GM11168 (cell line): ENCODE measurements at regions not wholly inside any gene's neighbourhood (a gene's known extent, or its start where the extent isn't known, plus 50 kb on each side); places are given as distances from the start of the nearest gene placed in this dataset.
"Not testable (repeated sequence)": the region's sequence is repeated elsewhere in the genome, so short reads cannot be mapped to it uniquely, and the experiment has no call there.

ENCODE experiments used
- in situ Hi-C: fragments of 300-500 bp; cut with MboI; formaldehyde crosslinking; loops from one replicate; pipeline ENCODE4 v1.12.0; 2022; ENCODE audit warnings: low sequenced_read_pairs; ENCODE audit not compliant: unreplicated experiment

GRCh38 chr12:126247936-126248335, 1182.7 kb downstream of the AACS start:
- in situ Hi-C loops: no loop called here

GRCh38 chr12:126248871-126249403, 1183.7 kb downstream of the AACS start:
- in situ Hi-C loops: no loop called here

- in situ Hi-C loops: no loop called here
Observed at GRCh38 chr12:126258190-126258589, 1193.0 kb downstream of the AACS start.

- in situ Hi-C loops: no loop called here
Observed at GRCh38 chr12:126262829-126263228, 1197.6 kb downstream of the AACS start.

- in situ Hi-C loops: no loop called here
Observed at GRCh38 chr12:126268222-126268621, 1203.0 kb downstream of the AACS start.

GRCh38 chr12:126271159-126271558, 1205.9 kb downstream of the AACS start:
- in situ Hi-C loops: no loop called here

GRCh38 chr12:126282691-126283090, 1217.5 kb downstream of the AACS start:
- in situ Hi-C loops: no loop called here

GRCh38 chr12:126286203-126286602, 1221.0 kb downstream of the AACS start:
- in situ Hi-C loops: no loop called here

- in situ Hi-C loops: no loop called here
Observed at GRCh38 chr12:126290456-126290855, 1225.2 kb downstream of the AACS start.

- in situ Hi-C loops: not testable (repeated sequence)
Observed at GRCh38 chr12:126291987-126292386, 1226.8 kb downstream of the AACS start.

GRCh38 chr12:126295652-126296051, 1230.4 kb downstream of the AACS start:
- in situ Hi-C loops: no loop called here

- in situ Hi-C loops: no loop called here
Observed at GRCh38 chr12:126309278-126309677, 1244.0 kb downstream of the AACS start.

- in situ Hi-C loops: no loop called here
Observed at GRCh38 chr12:126312457-126312856, 1247.2 kb downstream of the AACS start.

GRCh38 chr12:126316411-126316810, 1251.2 kb downstream of the AACS start:
- in situ Hi-C loops: no loop called here

- in situ Hi-C loops: no loop called here
Observed at GRCh38 chr12:126337556-126338441, 1272.6 kb downstream of the AACS start.

GRCh38 chr12:126342866-126343265, 1277.6 kb downstream of the AACS start:
- in situ Hi-C loops: no loop called here

- in situ Hi-C loops: no loop called here
Observed at GRCh38 chr12:126343321-126343720, 1278.1 kb downstream of the AACS start.

GRCh38 chr12:126346087-126346486, 1280.9 kb downstream of the AACS start:
- in situ Hi-C loops: no loop called here

- in situ Hi-C loops: no loop called here
Observed at GRCh38 chr12:126347421-126347820, 1282.2 kb downstream of the AACS start.

- in situ Hi-C loops: no loop called here
Observed at GRCh38 chr12:126349383-126349782, 1284.1 kb downstream of the AACS start.

- in situ Hi-C loops: no loop called here
Observed at GRCh38 chr12:126353604-126354003, 1288.4 kb downstream of the AACS start.

GRCh38 chr12:126354633-126355032, 1289.4 kb downstream of the AACS start:
- in situ Hi-C loops: no loop called here
